Activated B cell treated with CpG ODN at 0.5 μM for 24 hours (primary cell): ENCODE measurements at regions not wholly inside any gene's neighbourhood (a gene's known extent, or its start where the extent isn't known, plus 50 kb on each side); places are given as distances from the start of the nearest gene placed in this dataset.

Source experiments
- ATAC-seq: fragments of 200-7000 bp; cut with Tn5 transposase; one replicate; pipeline ENCODE4 v1.10.0; 2021; ENCODE audit warnings: low read depth, mild to moderate bottlenecking, moderate library complexity
- CTCF ChIA-PET: fragments of 350-600 bp; sonication (Branson Sonifier 250); formaldehyde crosslinking; loops from one replicate; lab custom pipeline; 2021; ENCODE audit warnings: antibody characterized with exemption; lab: Charles Lee
- POLR2A ChIA-PET: fragments of 350-600 bp; sonication (Branson Sonifier 250); formaldehyde crosslinking; loops from one replicate; lab custom pipeline; 2021; ENCODE audit warnings: antibody characterized with exemption; lab: Charles Lee
- DNase-seq: peaks from one replicate; pipeline ENCODE4 v3.0.0; 2022
- H3K27ac Mint-ChIP-seq: one replicate; pipeline ENCODE4 v1.8.0; 2020; ENCODE audit warnings: mixed read lengths
- H3K27me3 Mint-ChIP-seq: one replicate; pipeline ENCODE4 v1.8.0; 2021; ENCODE audit warnings: mixed read lengths
- H3K36me3 Mint-ChIP-seq: one replicate; pipeline ENCODE4 v1.8.0; 2021; ENCODE audit warnings: low read depth, mixed read lengths
- H3K4me1 Mint-ChIP-seq: one replicate; pipeline ENCODE4 v1.8.0; 2021; ENCODE audit warnings: mixed read lengths
- H3K4me3 Mint-ChIP-seq: one replicate; pipeline ENCODE4 v1.8.0; 2020; ENCODE audit warnings: mild to moderate bottlenecking, mixed read lengths
- H3K9me3 Mint-ChIP-seq: one replicate; pipeline ENCODE4 v1.8.0; 2020; ENCODE audit warnings: mixed read lengths
- intact Hi-C: fragments of 100-400 bp; cut with micrococcal nuclease; formaldehyde crosslinking; loops from one replicate; pipeline ENCODE4 v1.15.1; 2024
- TF ChIP-seq, protein P1 (sequence below): fragments of 200-600 bp; IDR thresholded peaks from one replicate; pipeline ENCODE4 v1.8.0; 2022; ENCODE audit warnings: antibody characterized with exemption, mild to moderate bottlenecking

DNA sequence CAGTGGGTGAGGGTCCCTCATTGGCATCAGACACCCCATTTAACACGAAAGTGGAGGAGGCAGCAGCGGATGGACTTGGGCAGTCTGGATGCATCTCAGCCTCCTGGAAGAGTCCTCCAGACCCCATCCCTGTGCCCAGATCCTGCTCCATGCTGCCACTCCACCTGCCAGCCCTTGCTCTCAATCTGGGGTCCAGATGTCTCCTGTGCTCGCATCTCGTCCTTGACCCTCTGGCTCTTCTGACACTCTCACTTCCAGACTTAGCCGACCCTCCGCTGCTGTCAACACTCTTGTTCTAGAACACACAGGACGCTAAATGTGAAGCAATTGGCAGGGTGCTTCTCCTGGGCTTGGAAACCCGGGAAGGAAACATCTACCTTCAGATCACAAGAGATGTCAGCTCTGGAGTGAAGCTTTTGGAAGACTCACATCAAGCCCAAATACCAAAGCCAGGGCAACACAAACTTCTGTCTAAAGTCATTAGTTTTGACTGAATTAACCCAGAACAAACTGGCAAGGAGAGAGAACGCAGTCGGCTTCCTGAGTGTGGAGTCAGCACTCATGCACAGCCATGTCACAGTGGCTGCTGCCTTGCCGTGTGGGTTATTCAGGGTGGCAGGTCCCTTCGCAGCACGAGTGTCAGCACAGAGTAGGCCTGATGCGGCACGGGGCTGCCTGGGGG is 379.1 kb downstream of the TCERG1L start:
- no peak overlapping the region for H3K27ac Mint-ChIP-seq
- H3K27me3 Mint-ChIP-seq = no peaks in the 10 kb centered on the region
- ATAC-seq = no peak
- no peak overlapping the region for H3K4me3 Mint-ChIP-seq
- H3K4me1 Mint-ChIP-seq = no peaks in the 10 kb centered on the region
- POLR2A ChIA-PET = no interaction called here
- TF ChIP-seq, protein P1, sequence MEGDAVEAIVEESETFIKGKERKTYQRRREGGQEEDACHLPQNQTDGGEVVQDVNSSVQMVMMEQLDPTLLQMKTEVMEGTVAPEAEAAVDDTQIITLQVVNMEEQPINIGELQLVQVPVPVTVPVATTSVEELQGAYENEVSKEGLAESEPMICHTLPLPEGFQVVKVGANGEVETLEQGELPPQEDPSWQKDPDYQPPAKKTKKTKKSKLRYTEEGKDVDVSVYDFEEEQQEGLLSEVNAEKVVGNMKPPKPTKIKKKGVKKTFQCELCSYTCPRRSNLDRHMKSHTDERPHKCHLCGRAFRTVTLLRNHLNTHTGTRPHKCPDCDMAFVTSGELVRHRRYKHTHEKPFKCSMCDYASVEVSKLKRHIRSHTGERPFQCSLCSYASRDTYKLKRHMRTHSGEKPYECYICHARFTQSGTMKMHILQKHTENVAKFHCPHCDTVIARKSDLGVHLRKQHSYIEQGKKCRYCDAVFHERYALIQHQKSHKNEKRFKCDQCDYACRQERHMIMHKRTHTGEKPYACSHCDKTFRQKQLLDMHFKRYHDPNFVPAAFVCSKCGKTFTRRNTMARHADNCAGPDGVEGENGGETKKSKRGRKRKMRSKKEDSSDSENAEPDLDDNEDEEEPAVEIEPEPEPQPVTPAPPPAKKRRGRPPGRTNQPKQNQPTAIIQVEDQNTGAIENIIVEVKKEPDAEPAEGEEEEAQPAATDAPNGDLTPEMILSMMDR = no peak
- CTCF ChIA-PET = no interaction called here
- no peak for DNase-seq
- H3K9me3 Mint-ChIP-seq = no peaks in the 10 kb centered on the region
- intact Hi-C loops = no loop called here
- no peaks in the 10 kb centered on the region for H3K36me3 Mint-ChIP-seq

DNA sequence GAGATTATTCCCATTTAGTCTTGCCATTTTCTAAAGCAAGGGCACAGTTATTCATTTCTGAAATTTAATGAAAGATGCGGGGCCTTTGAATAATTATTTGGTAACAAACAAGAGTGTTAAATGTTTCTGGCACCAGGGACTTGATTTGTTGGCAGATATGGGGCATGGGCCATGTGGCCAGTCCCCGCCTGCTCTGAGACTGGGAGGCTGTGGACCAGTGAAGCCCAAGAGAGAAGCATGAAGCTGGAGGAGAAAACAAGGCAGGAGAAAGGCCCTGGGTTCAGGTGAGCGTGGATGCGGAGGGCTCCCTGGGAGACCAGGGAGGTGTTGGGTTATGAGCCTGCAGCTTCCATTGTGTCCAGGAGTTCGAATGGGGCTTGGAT is 378.5 kb downstream of the TCERG1L start:
- POLR2A ChIA-PET = no interaction called here
- intact Hi-C loops = no loop called here
- CTCF ChIA-PET = no interaction called here
- Mint-ChIP-seq H3K36me3 (no peaks in the 10 kb centered on the region), H3K4me1 (no peaks in the 10 kb centered on the region), H3K9me3 (no peaks in the 10 kb centered on the region), H3K27ac (no peak overlapping the region), H3K27me3 (no peaks in the 10 kb centered on the region), H3K4me3 (no peak overlapping the region)
- TF ChIP-seq, protein P1 = no peak
- no peak for ATAC-seq
- DNase-seq = no peak

DNA sequence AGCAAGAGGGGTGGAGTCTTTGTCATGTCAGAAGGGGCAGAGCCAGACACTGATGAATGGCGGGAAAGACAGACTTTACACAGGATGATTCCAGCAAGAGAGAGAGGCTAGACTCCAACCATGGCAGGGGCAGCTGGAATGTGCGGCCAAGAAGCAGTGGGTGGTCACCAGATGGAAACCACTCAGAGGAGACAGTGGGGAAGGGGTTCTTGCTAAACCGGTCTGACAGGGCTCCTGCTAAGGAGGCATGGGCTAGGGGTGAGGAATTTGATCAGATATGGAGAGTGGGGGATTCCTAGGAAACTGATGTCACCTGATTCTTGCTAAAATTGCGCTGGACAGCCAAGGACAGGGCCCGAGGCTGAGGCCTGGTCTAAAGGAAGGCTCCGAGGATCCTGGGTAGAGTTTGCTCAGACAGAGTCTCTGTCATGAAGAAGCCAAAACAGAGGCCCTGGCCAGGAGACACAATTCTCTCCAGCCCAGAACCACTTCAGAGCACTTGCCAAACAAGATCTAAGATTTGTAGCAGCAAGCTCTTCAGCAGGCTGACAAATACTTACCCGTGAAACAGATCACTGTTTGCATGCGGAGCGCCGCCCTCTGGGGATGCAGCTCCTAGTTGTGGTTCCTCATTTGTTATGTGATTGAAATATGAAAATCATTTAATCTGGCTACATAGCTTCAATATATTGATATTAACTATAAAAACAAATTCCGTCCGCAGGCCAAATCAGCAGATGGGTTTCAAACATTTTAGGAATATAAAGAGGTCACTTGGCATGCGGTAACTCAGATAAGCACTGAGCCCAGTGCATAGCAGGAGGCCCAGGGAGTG is 377.0 kb downstream of the TCERG1L start:
- POLR2A ChIA-PET = no interaction called here
- intact Hi-C loops = no loop called here

DNA sequence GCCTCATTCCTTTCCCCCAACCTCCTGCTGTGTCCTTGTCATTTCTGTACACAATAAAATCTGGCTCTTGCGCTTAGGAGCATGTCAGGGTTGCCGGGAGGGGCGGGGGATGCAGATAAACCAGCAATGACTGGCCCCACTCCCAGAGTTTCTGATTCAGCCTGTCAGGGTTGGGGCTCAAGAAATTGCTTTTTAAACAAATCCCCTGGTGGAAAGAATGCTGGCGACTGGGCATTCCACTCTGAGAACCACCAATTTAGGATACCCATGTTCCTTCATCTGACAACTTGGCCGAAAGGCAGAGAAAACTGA is 376.4 kb downstream of the TCERG1L start:
- no peak overlapping the region for H3K4me3 Mint-ChIP-seq
- no peaks in the 10 kb centered on the region for H3K9me3 Mint-ChIP-seq
- intact Hi-C loops = no loop called here
- ChIA-PET POLR2A (no interaction called here), CTCF (no interaction called here)
- H3K4me1 Mint-ChIP-seq = no peaks in the 10 kb centered on the region
- ATAC-seq = no peak
- TF ChIP-seq, protein P1 = no peak
- H3K36me3 Mint-ChIP-seq = no peaks in the 10 kb centered on the region
- DNase-seq = no peak
- peaks cover 1% of the 10 kb centered on the region for H3K27me3 Mint-ChIP-seq
- no peak overlapping the region for H3K27ac Mint-ChIP-seq

More for the DNA sequence above, 377.0 kb downstream of the TCERG1L start:
- no peak overlapping the region for H3K4me3 Mint-ChIP-seq
- no peaks in the 10 kb centered on the region for H3K4me1 Mint-ChIP-seq
- H3K9me3 Mint-ChIP-seq = no peaks in the 10 kb centered on the region
- CTCF ChIA-PET = no interaction called here
- H3K27ac Mint-ChIP-seq = no peak overlapping the region
- H3K36me3 Mint-ChIP-seq = no peaks in the 10 kb centered on the region
- DNase-seq = no peak
- H3K27me3 Mint-ChIP-seq = peaks cover 1% of the 10 kb centered on the region
- ATAC-seq = no peak
- TF ChIP-seq, protein P1 = no peak

DNA sequence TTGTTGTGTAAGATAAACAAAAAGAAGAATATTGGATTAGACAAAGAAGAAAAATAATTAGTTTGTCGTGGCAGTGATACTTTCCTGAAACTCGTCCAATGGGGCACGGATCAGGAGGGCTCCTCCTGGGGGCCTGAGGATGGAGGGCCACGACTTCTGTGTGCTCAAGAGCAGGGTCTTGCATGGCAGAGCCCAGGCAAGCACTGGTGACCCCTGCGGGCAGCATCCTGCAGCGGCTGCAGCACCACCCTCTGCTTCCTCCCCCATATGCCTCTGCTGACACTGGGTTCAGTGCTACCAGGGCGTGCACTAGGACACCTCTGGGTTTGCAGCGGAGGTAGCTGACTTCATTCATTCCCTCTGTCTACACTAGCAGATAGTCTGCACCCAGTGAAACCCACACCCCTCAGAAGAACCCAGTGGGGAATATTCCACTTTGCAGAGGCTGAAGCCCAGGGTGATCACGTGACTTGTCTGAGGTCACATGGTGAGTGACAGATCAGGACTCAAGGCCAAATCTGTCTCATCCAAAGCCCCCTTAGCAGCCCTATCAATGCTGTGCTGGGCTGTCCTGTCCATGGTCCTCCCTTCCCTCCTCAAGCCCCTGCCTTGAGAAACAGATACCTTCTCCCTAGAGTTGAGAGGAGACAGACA is 375.5 kb downstream of the TCERG1L start:
- ChIA-PET CTCF (no interaction called here), POLR2A (no interaction called here)
- H3K27me3 Mint-ChIP-seq = peaks cover 1% of the 10 kb centered on the region
- H3K27ac Mint-ChIP-seq = no peak overlapping the region
- H3K4me1 Mint-ChIP-seq = no peaks in the 10 kb centered on the region
- TF ChIP-seq, protein P1 = no peak
- H3K36me3 Mint-ChIP-seq = no peaks in the 10 kb centered on the region
- ATAC-seq (no peak), DNase-seq (no peak)
- no peak overlapping the region for H3K4me3 Mint-ChIP-seq
- no peaks in the 10 kb centered on the region for H3K9me3 Mint-ChIP-seq
- intact Hi-C loops = no loop called here
